Naive B cell (primary cell): ENCODE measurements at regions not wholly inside any gene's neighbourhood (a gene's known extent, or its start where the extent isn't known, plus 50 kb on each side); places are given as distances from the start of the nearest gene placed in this dataset.

Source experiments
- ATAC-seq, 2 donors: fragments of 150-1000 bp; cut with Tn5 transposase; 2 replicates each; pipeline ENCODE4 v1.10.0; 2021; ENCODE audit warnings: low read depth in 2 of 2, mild to moderate bottlenecking in 2 of 2, moderate library complexity in 2 of 2
- DNase-seq: peaks from one replicate; pipeline ENCODE4 v3.0.0; 2022
- H3K27ac Mint-ChIP-seq, 6 donors: one replicate each; pipeline ENCODE4 v1.8.0; 2020 to 2022; ENCODE audit warnings: mild to moderate bottlenecking in 6 of 6, mixed read lengths in 6 of 6, moderate library complexity in 5 of 6, inconsistent platforms in 2 of 6
- H3K27me3 Mint-ChIP-seq, 3 donors: one replicate each; pipeline ENCODE4 v1.8.0; 2021 to 2022; ENCODE audit warnings: mixed read lengths in 3 of 3, mild to moderate bottlenecking in 1 of 3
- H3K36me3 Mint-ChIP-seq, 2 donors: one replicate each; pipeline ENCODE4 v1.8.0; 2020 to 2022; ENCODE audit warnings: mixed read lengths in 2 of 2, inconsistent platforms in 1 of 2, mild to moderate bottlenecking in 1 of 2
- H3K4me1 Mint-ChIP-seq, 3 donors: one replicate each; pipeline ENCODE4 v1.8.0; 2020 to 2022; ENCODE audit warnings: mixed read lengths in 3 of 3, inconsistent platforms in 1 of 3, mild to moderate bottlenecking in 1 of 3, moderate library complexity in 1 of 3
- H3K4me3 Mint-ChIP-seq, 8 donors: one replicate each; pipeline ENCODE4 v1.8.0; 2020 to 2022; ENCODE audit warnings: mild to moderate bottlenecking in 8 of 8, mixed read lengths in 8 of 8, moderate library complexity in 8 of 8, inconsistent platforms in 2 of 8
- H3K9me3 Mint-ChIP-seq, 7 donors: one replicate each; pipeline ENCODE4 v1.8.0; 2020 to 2022; ENCODE audit warnings: mixed read lengths in 7 of 7, mild to moderate bottlenecking in 5 of 7, inconsistent platforms in 2 of 7, moderate library complexity in 1 of 7

- H3K27ac Mint-ChIP-seq, result peak overlapping the region in 1 of 6 donors; percentile 9
- peaks cover 3 to 27% (median 10%) of the 10 kb centered on the region in 3 donors for H3K27me3 Mint-ChIP-seq
- H3K4me3 Mint-ChIP-seq, result no peak overlapping the region
- ATAC-seq (no peak), DNase-seq (no peak)
- peaks cover 0 to 6% (median 0%) of the 10 kb centered on the region in 3 donors for H3K4me1 Mint-ChIP-seq
- H3K36me3 Mint-ChIP-seq, result no peaks in the 10 kb centered on the region
- peaks cover 0 to 15% (median 7%) of the 10 kb centered on the region in 7 donors for H3K9me3 Mint-ChIP-seq
Measured at GRCh38 chr1:4101459-4102161, 201.5 kb upstream of the C1orf174 start.

DNA sequence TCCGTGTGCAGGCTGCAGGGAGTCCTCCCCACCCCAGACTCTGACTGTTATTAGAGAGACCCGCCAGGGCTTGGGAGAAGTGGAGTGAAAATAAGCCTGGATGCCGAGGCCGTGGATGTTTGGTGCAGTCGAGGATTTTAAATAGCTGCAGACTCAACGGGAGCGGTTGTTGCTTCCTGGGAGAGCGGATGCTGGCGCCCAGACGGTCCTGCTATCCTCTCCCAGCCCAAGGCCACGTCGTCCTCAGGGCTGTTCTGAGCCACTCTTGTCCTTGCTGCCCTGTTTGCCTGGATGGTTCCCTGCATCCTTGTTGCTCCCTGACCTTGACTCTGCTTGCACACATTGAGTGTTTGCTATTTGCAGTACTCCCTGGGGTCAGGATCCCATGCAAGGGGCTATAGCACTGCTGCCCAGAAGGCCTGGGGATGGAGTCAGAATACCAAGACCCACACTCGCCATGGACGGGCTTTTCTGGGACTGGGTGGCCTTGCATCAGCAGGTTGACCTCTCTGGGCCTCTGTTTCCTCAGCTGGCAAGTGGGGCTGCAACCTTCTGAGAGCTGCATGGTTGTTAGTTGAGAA, 205.3 kb upstream of the C1orf174 start:
- H3K4me3 Mint-ChIP-seq, result no peak overlapping the region
- peaks cover 0 to 6% (median 0%) of the 10 kb centered on the region in 7 donors for H3K9me3 Mint-ChIP-seq
- H3K4me1 Mint-ChIP-seq, result peaks cover 0 to 10% (median 0%) of the 10 kb centered on the region in 3 donors
- no peak overlapping the region for H3K27ac Mint-ChIP-seq
- no peaks in the 10 kb centered on the region for H3K36me3 Mint-ChIP-seq
- DNase-seq, result no peak
- peaks cover 3 to 37% (median 19%) of the 10 kb centered on the region in 3 donors for H3K27me3 Mint-ChIP-seq
- ATAC-seq, result no peak

GRCh38 chr1:4106731-4107130, 206.7 kb upstream of the C1orf174 start:
- H3K9me3 Mint-ChIP-seq, result peaks cover 0 to 9% (median 3%) of the 10 kb centered on the region in 7 donors
- H3K27ac Mint-ChIP-seq, result peak overlapping the region in 1 of 6 donors; percentile 33
- H3K36me3 Mint-ChIP-seq, result no peaks in the 10 kb centered on the region
- H3K4me1 Mint-ChIP-seq, result peaks cover 0 to 3% (median 0%) of the 10 kb centered on the region in 3 donors
- ATAC-seq (no peak), DNase-seq (no peak)
- peaks cover 8 to 23% (median 10%) of the 10 kb centered on the region in 3 donors for H3K27me3 Mint-ChIP-seq
- no peak overlapping the region for H3K4me3 Mint-ChIP-seq

GRCh38 chr1:4107291-4107690, 207.2 kb upstream of the C1orf174 start:
- Mint-ChIP-seq H3K27me3 (peaks cover 6 to 19% (median 8%) of the 10 kb centered on the region in 3 donors), H3K4me1 (peaks cover 0 to 3% (median 0%) of the 10 kb centered on the region in 3 donors), H3K36me3 (no peaks in the 10 kb centered on the region), H3K27ac (no peak overlapping the region), H3K4me3 (no peak overlapping the region), H3K9me3 (peaks cover 0 to 12% (median 4%) of the 10 kb centered on the region in 7 donors)
- DNase-seq, result no peak
- ATAC-seq, result no peak

GRCh38 chr1:4108331-4108730, 208.3 kb upstream of the C1orf174 start:
- peaks cover 2 to 20% (median 11%) of the 10 kb centered on the region in 7 donors for H3K9me3 Mint-ChIP-seq
- peaks cover under 1 to 2% of the 10 kb centered on the region in 2 donors for H3K36me3 Mint-ChIP-seq
- H3K27ac Mint-ChIP-seq, result peak overlapping the region in 2 of 6 donors; percentile 5 to 68
- ATAC-seq, result no peak
- no peak overlapping the region for H3K4me3 Mint-ChIP-seq
- H3K27me3 Mint-ChIP-seq, result peaks cover 4 to 16% (median 8%) of the 10 kb centered on the region in 3 donors
- H3K4me1 Mint-ChIP-seq, result peaks cover 0 to 3% (median 0%) of the 10 kb centered on the region in 3 donors
- no peak for DNase-seq

DNA sequence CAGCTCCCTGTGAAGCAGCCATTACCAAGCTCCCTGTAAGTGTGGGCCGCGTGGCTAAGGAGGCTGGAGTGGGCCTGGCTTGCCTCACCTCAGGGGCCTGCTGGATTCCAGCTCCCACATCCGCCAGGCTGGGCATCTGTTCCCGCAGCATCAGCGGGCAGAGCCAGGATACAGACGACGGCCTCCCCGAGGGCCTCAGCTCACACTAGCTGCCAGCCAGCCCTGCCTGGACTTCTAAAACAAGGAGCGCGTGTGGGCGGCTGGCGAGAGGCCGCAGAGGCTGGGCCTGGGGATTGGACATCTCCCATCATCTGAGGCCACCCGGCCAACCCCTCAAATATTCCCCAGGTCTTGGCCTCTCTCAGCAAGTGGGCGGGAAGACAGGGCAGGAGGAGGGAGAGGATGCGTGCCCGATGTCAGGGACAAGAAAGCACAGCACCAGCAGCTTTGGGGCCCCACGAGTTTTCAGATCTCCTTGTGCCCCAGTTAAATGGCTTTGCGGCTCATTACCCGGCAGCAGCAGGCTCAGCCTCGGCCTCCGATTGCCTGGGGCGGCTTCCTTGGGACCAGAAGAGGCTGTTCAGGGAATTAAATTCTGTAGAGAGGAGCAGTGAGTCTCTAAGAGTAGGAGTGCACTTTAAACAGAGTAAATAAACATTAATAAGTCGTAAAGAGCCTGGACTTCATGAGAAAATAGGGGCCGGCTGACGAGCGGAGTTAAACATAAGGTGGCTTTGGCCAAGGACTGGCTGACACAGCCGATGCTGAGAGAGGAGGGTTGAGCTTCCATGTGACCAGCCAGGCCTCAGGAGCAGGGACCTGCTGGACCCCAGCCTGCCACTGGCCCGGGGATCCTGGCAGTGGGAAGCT, 208.9 kb upstream of the C1orf174 start:
- Mint-ChIP-seq H3K4me1 (peaks cover 0 to 3% (median 0%) of the 10 kb centered on the region in 3 donors), H3K27me3 (peaks cover 4 to 16% (median 8%) of the 10 kb centered on the region in 3 donors), H3K27ac (peak overlapping the region in 1 of 6 donors; percentile 68), H3K4me3 (no peak overlapping the region), H3K9me3 (peaks cover 6 to 27% (median 18%) of the 10 kb centered on the region in 7 donors), H3K36me3 (peaks cover 7 to 8% of the 10 kb centered on the region in 2 donors)
- ATAC-seq (no peak), DNase-seq (no peak)

- ATAC-seq (no peak), DNase-seq (no peak)
- peaks cover 0 to 3% (median 0%) of the 10 kb centered on the region in 3 donors for H3K4me1 Mint-ChIP-seq
- H3K4me3 Mint-ChIP-seq, result no peak overlapping the region
- peaks cover 13 to 14% of the 10 kb centered on the region in 2 donors for H3K36me3 Mint-ChIP-seq
- H3K27me3 Mint-ChIP-seq, result peaks cover 4 to 13% (median 8%) of the 10 kb centered on the region in 3 donors
- peaks cover 10 to 30% (median 22%) of the 10 kb centered on the region in 7 donors for H3K9me3 Mint-ChIP-seq
- H3K27ac Mint-ChIP-seq, result no peak overlapping the region
Measured at GRCh38 chr1:4109628-4109940, 209.5 kb upstream of the C1orf174 start.

DNA sequence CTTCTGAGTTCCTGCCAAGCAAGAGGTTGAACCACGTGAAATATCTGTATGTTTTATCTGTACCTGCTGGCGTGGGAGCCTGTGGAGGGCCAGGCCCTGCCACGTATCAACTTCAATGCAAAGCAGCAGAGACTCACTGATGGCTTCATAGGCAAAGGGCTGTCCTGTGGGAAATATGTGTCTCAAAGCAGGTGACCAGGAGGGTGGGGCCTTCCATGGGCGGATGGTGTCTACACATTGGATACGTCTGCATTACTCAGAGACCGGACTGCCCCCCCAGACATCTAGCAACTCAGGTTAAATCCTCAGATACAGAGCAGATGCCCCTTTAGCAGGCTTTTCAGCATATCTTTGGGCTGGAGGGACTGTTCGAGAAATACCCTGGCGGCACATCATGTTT, 210.8 kb upstream of the C1orf174 start:
- Mint-ChIP-seq H3K4me1 (peaks cover 0 to 3% (median 0%) of the 10 kb centered on the region in 3 donors), H3K4me3 (peak overlapping the region in 1 of 8 donors; percentile 11), H3K27me3 (peaks cover 4 to 11% (median 8%) of the 10 kb centered on the region in 3 donors), H3K9me3 (peaks cover 10 to 34% (median 26%) of the 10 kb centered on the region in 7 donors), H3K27ac (no peak overlapping the region), H3K36me3 (peaks cover 16% of the 10 kb centered on the region in 2 donors)
- no peak for DNase-seq
- ATAC-seq, result no peak

- peaks cover 9 to 15% (median 11%) of the 10 kb centered on the region in 3 donors for H3K27me3 Mint-ChIP-seq
- no peak for ATAC-seq
- H3K27ac Mint-ChIP-seq, result no peak overlapping the region
- H3K4me1 Mint-ChIP-seq, result no peaks in the 10 kb centered on the region
- H3K36me3 Mint-ChIP-seq, result peaks cover 16% of the 10 kb centered on the region in 2 donors
- peaks cover 10 to 34% (median 26%) of the 10 kb centered on the region in 7 donors for H3K9me3 Mint-ChIP-seq
- H3K4me3 Mint-ChIP-seq, result no peak overlapping the region
- no peak for DNase-seq
Measured at GRCh38 chr1:4113897-4114296, 213.8 kb upstream of the C1orf174 start.

- ATAC-seq, result no peak
- peaks cover 0 to 3% (median 0%) of the 10 kb centered on the region in 3 donors for H3K4me1 Mint-ChIP-seq
- H3K27me3 Mint-ChIP-seq, result peaks cover 5 to 9% (median 8%) of the 10 kb centered on the region in 3 donors
- peaks cover 16% of the 10 kb centered on the region in 2 donors for H3K36me3 Mint-ChIP-seq
- no peak for DNase-seq
- H3K4me3 Mint-ChIP-seq, result no peak overlapping the region
- H3K27ac Mint-ChIP-seq, result no peak overlapping the region
- peaks cover 10 to 32% (median 26%) of the 10 kb centered on the region in 7 donors for H3K9me3 Mint-ChIP-seq
Measured at GRCh38 chr1:4115191-4115900, 215.3 kb upstream of the C1orf174 start.

GRCh38 chr1:4117196-4117595, 217.1 kb upstream of the C1orf174 start:
- Mint-ChIP-seq H3K4me3 (no peak overlapping the region), H3K4me1 (peaks cover 0 to 3% (median 0%) of the 10 kb centered on the region in 3 donors), H3K36me3 (peaks cover 16% of the 10 kb centered on the region in 2 donors), H3K27ac (no peak overlapping the region), H3K9me3 (peaks cover 6 to 28% (median 24%) of the 10 kb centered on the region in 7 donors), H3K27me3 (peaks cover 5 to 20% (median 20%) of the 10 kb centered on the region in 3 donors)
- no peak for ATAC-seq
- no peak for DNase-seq

- Mint-ChIP-seq H3K4me3 (peak overlapping the region in 1 of 8 donors; percentile 51), H3K9me3 (peaks cover 4 to 11% (median 10%) of the 10 kb centered on the region in 7 donors), H3K36me3 (peaks cover 9% of the 10 kb centered on the region in 2 donors), H3K27me3 (peaks cover 5 to 20% (median 20%) of the 10 kb centered on the region in 3 donors), H3K4me1 (peaks cover 0 to 3% (median 0%) of the 10 kb centered on the region in 3 donors), H3K27ac (no peak overlapping the region)
- DNase-seq, result no peak
- no peak for ATAC-seq
Measured at GRCh38 chr1:4118746-4119515, 218.9 kb upstream of the C1orf174 start.
